HCT116 (cell line): ENCODE measurements at regions not wholly inside any gene's neighbourhood (a gene's known extent, or its start where the extent isn't known, plus 50 kb on each side); places are given as distances from the start of the nearest gene placed in this dataset.

Experiments used
- ATAC-seq: fragments of 200-7000 bp; cut with Tn5 transposase; 2 replicates; pipeline ENCODE4 v1.9.1; 2020; ENCODE audit warnings: mild to moderate bottlenecking, moderate library complexity
- BruUV-seq: library from RNA; stranded (reverse); fragments of 400-500 nt; replicated peaks from 2 replicates; lab custom pipeline; 2021; lab: Mats Ljungman, UMichigan
- CTCF ChIA-PET: fragments of 300-600 bp; sonication (Branson Sonifier 250); formaldehyde crosslinking; loops from one replicate; lab custom pipeline; 2021; ENCODE audit warnings: antibody characterized with exemption; lab: Charles Lee
- POLR2A ChIA-PET: fragments of 300-600, 350-600 bp; sonication (Branson Sonifier 250); formaldehyde crosslinking; loops from one replicate; lab custom pipeline; 2021; ENCODE audit warnings: antibody characterized with exemption; lab: Charles Lee
- RAD21 ChIA-PET, 2 experiments: fragments of 300-600 bp; sonication (Branson Sonifier 250); formaldehyde crosslinking; loops; one replicate each; lab custom pipeline; 2023; ENCODE audit warnings: low total read pairs in 2 of 2; ENCODE audit not compliant: uncharacterized antibody in 2 of 2, unreplicated experiment in 2 of 2, low non-redundant PET in 1 of 2; lab: Charles Lee
- DNase-seq: peaks from one replicate; pipeline ENCODE4 v3.0.0-alpha.2; 2010; ENCODE audit warnings: low read depth, low spot score
- H2AFZ ChIP-seq: fragments of 200-600 bp; shearing (Covaris generic), sonication (generic); 2 replicates; pipeline ENCODE4 v1.6.1; 2017; ENCODE audit warnings: low read depth, mixed run types, mixed read lengths, antibody characterized with exemption, low read length; ENCODE audit not compliant: poor library complexity, severe bottlenecking
- H3K27ac ChIP-seq: 2 replicates; pipeline ENCODE4 v1.5.1; 2012; ENCODE audit warnings: low read depth, low read length
- H3K27me3 ChIP-seq: fragments of 200-600 bp; sonication (generic); 2 replicates; pipeline ENCODE4 v1.6.1; 2016; ENCODE audit warnings: mixed run types, low read length, mixed read lengths; ENCODE audit not compliant: insufficient read depth
- H3K36me3 ChIP-seq, 2 experiments: fragments of 200-500 bp in 1 of 2; fragments of 200-600 bp in 1 of 2; sonication (Bioruptor generic) in 1 of 2; sonication (generic) in 1 of 2; 2 replicates each; pipeline versions ENCODE4 v1.5.1 to v1.6.1; 2014 to 2016; ENCODE audit warnings: low read length in 2 of 2, inconsistent platforms in 1 of 2, mixed read lengths in 1 of 2, mixed run types in 1 of 2; ENCODE audit not compliant: insufficient read depth in 2 of 2, control insufficient read depth in 1 of 2
- H3K4me1 ChIP-seq, 2 experiments: fragments of 200-600 bp in 1 of 2; sonication (generic) in 1 of 2; 2 replicates each; pipeline versions ENCODE4 v1.5.1 to v1.6.1; 2012 to 2017; ENCODE audit warnings: low read length in 2 of 2, inconsistent platforms in 1 of 2, mild to moderate bottlenecking in 1 of 2, mixed read lengths in 1 of 2, mixed run types in 1 of 2, moderate library complexity in 1 of 2; ENCODE audit not compliant: insufficient read depth in 2 of 2, control insufficient read depth in 1 of 2
- H3K4me2 ChIP-seq: fragments of 200-600 bp; sonication (generic); 2 replicates; pipeline ENCODE4 v1.6.1; 2017; ENCODE audit warnings: mixed run types, low read length, mixed read lengths
- H3K4me3 ChIP-seq, 2 experiments: fragments of 200-600 bp in 1 of 2; sonication (generic) in 1 of 2; replicated peaks in 1 of 2; 2 replicates each; pipeline ENCODE4 v1.5.1; 2011 to 2016; ENCODE audit warnings: low read length in 2 of 2, control low read depth in 1 of 2, low read depth in 1 of 2, mild to moderate bottlenecking in 1 of 2, mixed read lengths in 1 of 2, mixed run types in 1 of 2
- H3K79me2 ChIP-seq: fragments of 200-600 bp; sonication (generic); 2 replicates; pipeline ENCODE4 v1.6.1; 2017; ENCODE audit warnings: mild to moderate bottlenecking, mixed run types, low read length, moderate library complexity, mixed read lengths; ENCODE audit not compliant: insufficient read depth
- H3K9ac ChIP-seq: fragments of 200-600 bp; sonication (generic); 2 replicates; pipeline ENCODE4 v1.6.1; 2016; ENCODE audit warnings: low read length, mixed read lengths
- H3K9me2 ChIP-seq: fragments of 200-600 bp; sonication (generic), shearing (Covaris generic); 2 replicates; pipeline ENCODE4 v1.6.1; 2017; ENCODE audit warnings: mixed run types, mild to moderate bottlenecking, moderate library complexity; ENCODE audit not compliant: insufficient read depth
- H3K9me3 ChIP-seq, 2 experiments: fragments of 200-500 bp in 1 of 2; fragments of 200-600 bp in 1 of 2; sonication (Bioruptor generic) in 1 of 2; sonication (generic) in 1 of 2; 2 replicates each; pipeline ENCODE4 v1.6.1; 2014 to 2017; ENCODE audit warnings: low read length in 2 of 2, mixed read lengths in 2 of 2, inconsistent platforms in 1 of 2, low read depth in 1 of 2, mild to moderate bottlenecking in 1 of 2, mixed run types in 1 of 2, moderate library complexity in 1 of 2; ENCODE audit not compliant: control insufficient read depth in 1 of 2, insufficient read depth in 1 of 2
- H4K20me1 ChIP-seq: fragments of 200-600 bp; sonication (generic), shearing (Covaris generic); 2 replicates; pipeline ENCODE4 v1.6.1; 2017; ENCODE audit warnings: mixed run types, mild to moderate bottlenecking, moderate library complexity; ENCODE audit not compliant: insufficient read depth
- CBX3 ChIP-seq: IDR thresholded peaks from 2 replicates; pipeline ENCODE4 v1.6.1; 2012; ENCODE audit warnings: low read depth
- CEBPB ChIP-seq: IDR thresholded peaks from 2 replicates; pipeline ENCODE4 v1.6.1; 2012; ENCODE audit warnings: low read depth
- EGR1 ChIP-seq: IDR thresholded peaks from 2 replicates; pipeline ENCODE4 v1.6.1; 2012; ENCODE audit warnings: low read depth
- EZH2 ChIP-seq: fragments of 200-600 bp; sonication (generic); IDR thresholded peaks from 2 replicates; pipeline ENCODE4 v1.6.1; 2017; ENCODE audit warnings: antibody characterized with exemption, mixed run types
- EZH2phosphoT487 ChIP-seq: fragments of 200-600 bp; IDR thresholded peaks from 2 replicates; pipeline ENCODE4 v1.6.1; 2018; ENCODE audit warnings: antibody characterized with exemption, borderline replicate concordance
- FOSL1 ChIP-seq: IDR thresholded peaks from 2 replicates; pipeline ENCODE4 v1.6.1; 2012; ENCODE audit warnings: low read depth
- JUND ChIP-seq: IDR thresholded peaks from 2 replicates; pipeline ENCODE4 v1.6.1; 2012
- POLR2A ChIP-seq: IDR thresholded peaks from 2 replicates; pipeline ENCODE4 v1.7.0; 2011; ENCODE audit warnings: borderline replicate concordance; ENCODE audit not compliant: insufficient read depth, insufficient read length; ENCODE audit errors: extremely low read depth
- POLR2AphosphoS5 ChIP-seq: IDR thresholded peaks from 2 replicates; pipeline ENCODE4 v1.6.1; 2011; ENCODE audit warnings: mild to moderate bottlenecking, low read depth, low read length, moderate library complexity
- SIN3A ChIP-seq: IDR thresholded peaks from 2 replicates; pipeline ENCODE4 v1.6.1; 2012; ENCODE audit warnings: low read depth
- YY1 ChIP-seq: IDR thresholded peaks from 2 replicates; pipeline ENCODE4 v1.6.1; 2011; ENCODE audit warnings: low read length, low read depth, moderate library complexity, mild to moderate bottlenecking; ENCODE audit not compliant: insufficient replicate concordance; ENCODE audit errors: extremely low read depth
- intact Hi-C: fragments of 100-400 bp; cut with micrococcal nuclease; formaldehyde crosslinking; loops from 2 replicates; pipeline ENCODE4 v1.10.0; 2022
- TF ChIP-seq, protein P1 (sequence below): IDR thresholded peaks from 2 replicates; pipeline ENCODE4 v1.6.1; 2011; ENCODE audit warnings: mild to moderate bottlenecking, low read length, moderate library complexity; ENCODE audit not compliant: insufficient replicate concordance; ENCODE audit errors: extremely low read depth
- TF ChIP-seq, protein P2 (sequence below): IDR thresholded peaks from 2 replicates; pipeline ENCODE4 v1.6.1; 2012
- TF ChIP-seq, protein P3 (sequence below), 3 experiments: fragments of 200-600 bp in 1 of 3; sonication (generic) in 1 of 3; IDR thresholded peaks in 2 of 3; conservative IDR thresholded peaks in 1 of 3; 2 replicates each; pipeline ENCODE4 v1.5.1; 2012 to 2017; ENCODE audit warnings: low read depth in 2 of 3, low read length in 2 of 3, antibody characterized with exemption in 1 of 3, borderline replicate concordance in 1 of 3, control low read depth in 1 of 3, mild to moderate bottlenecking in 1 of 3, mixed read lengths in 1 of 3, mixed run types in 1 of 3, moderate library complexity in 1 of 3; ENCODE audit not compliant: insufficient read depth in 1 of 3

DNA sequence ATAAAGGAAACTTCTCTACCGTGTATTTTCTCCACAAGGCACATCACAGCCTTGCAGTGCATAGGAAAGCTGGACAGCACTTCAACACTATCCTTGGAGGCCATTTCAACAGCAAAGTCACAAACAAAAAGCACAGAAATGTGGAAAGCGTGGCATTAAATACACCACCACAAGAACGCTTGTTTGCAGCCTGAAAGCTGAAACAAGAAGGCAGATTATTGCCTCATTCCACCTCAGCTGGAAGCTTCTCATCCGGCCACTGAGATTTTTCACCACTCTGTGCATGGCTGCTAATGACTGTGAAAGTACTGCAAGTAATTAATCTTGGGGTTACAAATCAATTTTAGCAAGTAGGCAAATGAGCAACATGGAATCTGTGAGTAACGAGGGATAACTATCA, 50.9 kb upstream of the GALNT2 start:
- no peak overlapping the region for H3K4me2 ChIP-seq
- ChIA-PET CTCF (no interaction called here), RAD21 (no interaction called here), POLR2A (no interaction called here)
- no peaks in the 10 kb centered on the region for H3K4me1 ChIP-seq
- no peaks in the 10 kb centered on the region for H3K9me3 ChIP-seq
- BruUV-seq, result no TSS peak
- H3K9ac ChIP-seq, result no peak overlapping the region
- intact Hi-C loops, result no loop called here
- H3K79me2 ChIP-seq, result no peaks in the 10 kb centered on the region
- no peaks in the 10 kb centered on the region for H3K36me3 ChIP-seq
- no peaks in the 10 kb centered on the region for H4K20me1 ChIP-seq
- DNase-seq, result no peak
- no peak for ATAC-seq
- H2AFZ ChIP-seq, result no peak overlapping the region
- TF ChIP-seq EZH2 (no peak), POLR2A (no peak), JUND (no peak), CEBPB (no peak), EZH2phosphoT487 (no peak), POLR2AphosphoS5 (no peak), FOSL1 (no peak), SIN3A (no peak), EGR1 (no peak), CBX3 (no peak), YY1 (no peak)
- TF ChIP-seq, protein P1, sequence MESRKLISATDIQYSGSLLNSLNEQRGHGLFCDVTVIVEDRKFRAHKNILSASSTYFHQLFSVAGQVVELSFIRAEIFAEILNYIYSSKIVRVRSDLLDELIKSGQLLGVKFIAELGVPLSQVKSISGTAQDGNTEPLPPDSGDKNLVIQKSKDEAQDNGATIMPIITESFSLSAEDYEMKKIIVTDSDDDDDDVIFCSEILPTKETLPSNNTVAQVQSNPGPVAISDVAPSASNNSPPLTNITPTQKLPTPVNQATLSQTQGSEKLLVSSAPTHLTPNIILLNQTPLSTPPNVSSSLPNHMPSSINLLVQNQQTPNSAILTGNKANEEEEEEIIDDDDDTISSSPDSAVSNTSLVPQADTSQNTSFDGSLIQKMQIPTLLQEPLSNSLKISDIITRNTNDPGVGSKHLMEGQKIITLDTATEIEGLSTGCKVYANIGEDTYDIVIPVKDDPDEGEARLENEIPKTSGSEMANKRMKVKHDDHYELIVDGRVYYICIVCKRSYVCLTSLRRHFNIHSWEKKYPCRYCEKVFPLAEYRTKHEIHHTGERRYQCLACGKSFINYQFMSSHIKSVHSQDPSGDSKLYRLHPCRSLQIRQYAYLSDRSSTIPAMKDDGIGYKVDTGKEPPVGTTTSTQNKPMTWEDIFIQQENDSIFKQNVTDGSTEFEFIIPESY, result no peak
- TF ChIP-seq, protein P2, sequence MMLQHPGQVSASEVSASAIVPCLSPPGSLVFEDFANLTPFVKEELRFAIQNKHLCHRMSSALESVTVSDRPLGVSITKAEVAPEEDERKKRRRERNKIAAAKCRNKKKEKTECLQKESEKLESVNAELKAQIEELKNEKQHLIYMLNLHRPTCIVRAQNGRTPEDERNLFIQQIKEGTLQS, result no peak
- TF ChIP-seq, protein P3, sequence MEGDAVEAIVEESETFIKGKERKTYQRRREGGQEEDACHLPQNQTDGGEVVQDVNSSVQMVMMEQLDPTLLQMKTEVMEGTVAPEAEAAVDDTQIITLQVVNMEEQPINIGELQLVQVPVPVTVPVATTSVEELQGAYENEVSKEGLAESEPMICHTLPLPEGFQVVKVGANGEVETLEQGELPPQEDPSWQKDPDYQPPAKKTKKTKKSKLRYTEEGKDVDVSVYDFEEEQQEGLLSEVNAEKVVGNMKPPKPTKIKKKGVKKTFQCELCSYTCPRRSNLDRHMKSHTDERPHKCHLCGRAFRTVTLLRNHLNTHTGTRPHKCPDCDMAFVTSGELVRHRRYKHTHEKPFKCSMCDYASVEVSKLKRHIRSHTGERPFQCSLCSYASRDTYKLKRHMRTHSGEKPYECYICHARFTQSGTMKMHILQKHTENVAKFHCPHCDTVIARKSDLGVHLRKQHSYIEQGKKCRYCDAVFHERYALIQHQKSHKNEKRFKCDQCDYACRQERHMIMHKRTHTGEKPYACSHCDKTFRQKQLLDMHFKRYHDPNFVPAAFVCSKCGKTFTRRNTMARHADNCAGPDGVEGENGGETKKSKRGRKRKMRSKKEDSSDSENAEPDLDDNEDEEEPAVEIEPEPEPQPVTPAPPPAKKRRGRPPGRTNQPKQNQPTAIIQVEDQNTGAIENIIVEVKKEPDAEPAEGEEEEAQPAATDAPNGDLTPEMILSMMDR (IDR thresholded peaks at IDR 0.05 in 2 of 3, conservative IDR thresholded peaks at IDR 0.05 in 1 of 3; ENCODE audit: borderline replicate concordance in 1 of 3, insufficient read depth in 1 of 3, low read depth in 2 of 3, low read length in 2 of 3), result no peak
- H3K27me3 ChIP-seq, result no peaks in the 10 kb centered on the region
- no peaks in the 10 kb centered on the region for H3K9me2 ChIP-seq
- H3K27ac ChIP-seq, result no peak overlapping the region
- no peak overlapping the region for H3K4me3 ChIP-seq
